ENCODE measurements at regions not wholly inside any gene's neighbourhood (a gene's known extent, or its start where the extent isn't known, plus 50 kb on each side); places are given as distances from the start of the nearest gene placed in this dataset.
"Not testable (repeated sequence)": the region's sequence is repeated elsewhere in the genome, so short reads cannot be mapped to it uniquely, and the experiment has no call there.

- DNase-seq, result no peak
Observed at GRCh38 chr13:76266561-76266960, 619.6 kb downstream of the KCTD12 start.

- DNase-seq, result no peak
Observed at GRCh38 chr13:76250211-76250610, 614.1 kb downstream of the LMO7 start.

GRCh38 chr13:76245920-76246319, 609.8 kb downstream of the LMO7 start:
- DNase-seq, result no peak

- no peak for DNase-seq
Observed at GRCh38 chr13:76245211-76245610, 609.1 kb downstream of the LMO7 start.

- not testable (repeated sequence) for DNase-seq
Observed at GRCh38 chr13:76243120-76243519, 607.0 kb downstream of the LMO7 start.

- no peak for DNase-seq
Observed at GRCh38 chr13:76239031-76239680, 603.0 kb downstream of the LMO7 start.

GRCh38 chr13:76231522-76232167, 595.5 kb downstream of the LMO7 start:
- no peak for DNase-seq

GRCh38 chr13:76229281-76229680, 593.2 kb downstream of the LMO7 start:
- no peak for DNase-seq

- DNase-seq, result no peak
Observed at GRCh38 chr13:76226941-76227340, 590.8 kb downstream of the LMO7 start.

- no peak for DNase-seq
Observed at GRCh38 chr13:76225815-76226489, 589.8 kb downstream of the LMO7 start.

- DNase-seq, result no peak
Observed at GRCh38 chr13:76223999-76224398, 587.9 kb downstream of the LMO7 start.

- no peak for DNase-seq
Observed at GRCh38 chr13:76223565-76223964, 587.4 kb downstream of the LMO7 start.

GRCh38 chr13:76222511-76222910, 586.4 kb downstream of the LMO7 start:
- DNase-seq, result no peak

GRCh38 chr13:76216729-76217128, 580.6 kb downstream of the LMO7 start:
- no peak for DNase-seq

GRCh38 chr13:76214001-76214400, 577.9 kb downstream of the LMO7 start:
- no peak for DNase-seq

GRCh38 chr13:76213423-76213904, 577.3 kb downstream of the LMO7 start:
- DNase-seq, result no peak

- no peak for DNase-seq
Observed at GRCh38 chr13:76210262-76210661, 574.1 kb downstream of the LMO7 start.

GRCh38 chr13:76198568-76199163, 562.5 kb downstream of the LMO7 start:
- no peak for DNase-seq

GRCh38 chr13:76189882-76190519, 553.9 kb downstream of the LMO7 start:
- no peak for DNase-seq

- no peak for DNase-seq
Observed at GRCh38 chr13:76175961-76176725, 540.0 kb downstream of the LMO7 start.

- DNase-seq, result no peak
Observed at GRCh38 chr13:76168661-76169060, 532.5 kb downstream of the LMO7 start.

- no peak for DNase-seq
Observed at GRCh38 chr13:76164290-76164689, 528.2 kb downstream of the LMO7 start.
